ENCODE measurements at regions not wholly inside any gene's neighbourhood (a gene's known extent, or its start where the extent isn't known, plus 50 kb on each side); places are given as distances from the start of the nearest gene placed in this dataset.

DNA sequence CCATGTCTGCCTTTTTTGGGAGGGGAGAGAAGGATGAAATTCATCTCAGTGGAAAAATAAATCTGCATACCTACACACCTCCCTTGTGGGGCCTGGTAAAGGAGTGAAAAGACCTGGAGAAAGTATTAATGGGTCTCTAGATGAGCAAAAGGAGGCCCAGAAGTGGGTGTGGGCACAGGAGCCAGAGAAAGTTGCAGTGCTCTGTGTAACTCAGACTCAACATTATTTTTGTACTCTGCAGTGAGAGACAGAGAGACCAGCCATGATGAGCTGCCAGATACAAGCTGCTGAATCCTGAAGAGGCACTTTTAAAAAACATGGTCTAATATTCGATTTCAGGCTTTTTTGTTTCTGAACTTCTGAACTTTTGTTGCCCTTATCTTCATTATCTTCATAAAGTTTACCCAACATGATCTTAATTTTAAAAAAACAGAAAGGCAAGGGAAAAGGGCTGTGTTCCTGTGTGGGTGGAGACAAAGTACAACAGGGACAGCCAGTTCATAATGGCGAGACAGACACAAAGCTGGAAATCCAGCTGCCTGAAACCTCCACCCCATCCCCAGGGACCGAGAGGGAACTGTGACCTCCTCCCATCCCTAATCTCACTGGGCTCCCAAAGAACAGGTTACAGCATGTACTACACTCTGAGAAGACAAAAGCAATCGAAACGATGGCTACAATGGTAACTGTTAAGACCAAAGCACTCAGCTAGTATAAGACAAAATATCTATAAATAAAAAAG lies 77.2 kb downstream of the KLF12 start:
- H3K9me3 ChIP-seq = no peaks in the 10 kb centered on the region
- H3K4me1 ChIP-seq = peaks cover 0 to 90% (median 20%) of the 10 kb centered on the region in 4 donors
- no peak overlapping the region for H3K4me3 ChIP-seq
- intact Hi-C loops (cut with DNase I; ENCODE audit: low total_unique reads) = no loop called here
- TF ChIP-seq, protein P1, sequence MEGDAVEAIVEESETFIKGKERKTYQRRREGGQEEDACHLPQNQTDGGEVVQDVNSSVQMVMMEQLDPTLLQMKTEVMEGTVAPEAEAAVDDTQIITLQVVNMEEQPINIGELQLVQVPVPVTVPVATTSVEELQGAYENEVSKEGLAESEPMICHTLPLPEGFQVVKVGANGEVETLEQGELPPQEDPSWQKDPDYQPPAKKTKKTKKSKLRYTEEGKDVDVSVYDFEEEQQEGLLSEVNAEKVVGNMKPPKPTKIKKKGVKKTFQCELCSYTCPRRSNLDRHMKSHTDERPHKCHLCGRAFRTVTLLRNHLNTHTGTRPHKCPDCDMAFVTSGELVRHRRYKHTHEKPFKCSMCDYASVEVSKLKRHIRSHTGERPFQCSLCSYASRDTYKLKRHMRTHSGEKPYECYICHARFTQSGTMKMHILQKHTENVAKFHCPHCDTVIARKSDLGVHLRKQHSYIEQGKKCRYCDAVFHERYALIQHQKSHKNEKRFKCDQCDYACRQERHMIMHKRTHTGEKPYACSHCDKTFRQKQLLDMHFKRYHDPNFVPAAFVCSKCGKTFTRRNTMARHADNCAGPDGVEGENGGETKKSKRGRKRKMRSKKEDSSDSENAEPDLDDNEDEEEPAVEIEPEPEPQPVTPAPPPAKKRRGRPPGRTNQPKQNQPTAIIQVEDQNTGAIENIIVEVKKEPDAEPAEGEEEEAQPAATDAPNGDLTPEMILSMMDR (IDR thresholded peaks at IDR 0.05) = no peak
- H3K27me3 ChIP-seq = no peaks in the 10 kb centered on the region
- H3K36me3 ChIP-seq = no peaks in the 10 kb centered on the region
- peak overlapping the region; percentile 64 to 73 for H3K27ac ChIP-seq
- peak in 1 of 2 donors; percentile 40 for DNase-seq

GRCh38 chr13:74052402-74052928 lies 81.7 kb downstream of the KLF12 start:
- TF ChIP-seq, protein P1 (IDR thresholded peaks at IDR 0.05) = no peak
- Histone ChIP-seq H3K4me1 (peaks cover 0 to 75% (median 23%) of the 10 kb centered on the region in 4 donors), H3K27ac (peak overlapping the region; percentile 45 to 50), H3K36me3 (no peaks in the 10 kb centered on the region), H3K9me3 (no peaks in the 10 kb centered on the region), H3K4me3 (no peak overlapping the region), H3K27me3 (no peaks in the 10 kb centered on the region)
- intact Hi-C loops (cut with DNase I; ENCODE audit: low total_unique reads) = no loop called here
- peak; percentile 68 to 85 for DNase-seq

- Histone ChIP-seq H3K36me3 (no peaks in the 10 kb centered on the region), H3K4me3 (no peak overlapping the region), H3K27me3 (no peaks in the 10 kb centered on the region), H3K27ac (peak overlapping the region in 1 of 2 donors; percentile 42), H3K9me3 (no peaks in the 10 kb centered on the region), H3K4me1 (peaks cover 0 to 51% (median 10%) of the 10 kb centered on the region in 4 donors)
- DNase-seq = no peak
- intact Hi-C loops (cut with DNase I; ENCODE audit: low total_unique reads) = no loop called here
- TF ChIP-seq, protein P1 (IDR thresholded peaks at IDR 0.05) = no peak
Measured at GRCh38 chr13:74048756-74049155, 85.4 kb downstream of the KLF12 start.

DNA sequence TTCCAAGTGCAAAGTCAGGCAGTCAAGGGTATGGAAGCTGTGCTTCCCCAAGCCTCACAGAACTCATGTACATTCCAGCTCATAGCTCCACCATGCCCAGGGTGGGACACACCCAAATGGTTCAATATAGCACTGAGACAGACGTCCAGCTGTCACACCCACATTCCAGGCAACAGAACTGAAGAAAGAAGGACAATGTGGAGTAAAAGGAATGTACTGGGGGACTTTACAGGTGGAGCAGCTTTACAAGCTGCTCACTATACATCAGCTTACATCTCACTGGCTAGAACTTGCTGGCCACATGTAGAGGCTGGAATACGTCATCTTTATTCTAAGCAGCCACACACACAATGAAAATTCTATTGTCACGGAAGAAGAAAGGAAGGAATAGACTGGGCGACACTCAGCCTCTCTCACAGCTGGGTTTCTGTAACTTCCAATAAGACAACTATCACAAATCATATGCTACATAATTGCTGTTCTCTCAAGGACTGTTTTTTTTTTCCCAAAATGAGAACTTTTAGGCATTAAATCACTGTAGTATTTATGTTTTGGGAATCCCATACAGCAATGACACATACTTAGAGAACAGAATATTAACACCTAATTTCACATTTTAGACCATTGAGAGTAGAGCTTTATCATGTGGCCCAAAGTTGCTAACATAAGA lies 86.1 kb downstream of the KLF12 start:
- H3K4me3 ChIP-seq = no peak overlapping the region
- H3K27me3 ChIP-seq = no peaks in the 10 kb centered on the region
- DNase-seq = no peak
- TF ChIP-seq, protein P1 (IDR thresholded peaks at IDR 0.05) = no peak
- peak overlapping the region; percentile 4 to 42 for H3K27ac ChIP-seq
- intact Hi-C loops (cut with DNase I; ENCODE audit: low total_unique reads) = no loop called here
- H3K9me3 ChIP-seq = no peaks in the 10 kb centered on the region
- H3K36me3 ChIP-seq = no peaks in the 10 kb centered on the region
- peaks cover 0 to 46% (median 10%) of the 10 kb centered on the region in 4 donors for H3K4me1 ChIP-seq

GRCh38 chr13:74046431-74046830 lies 87.8 kb downstream of the KLF12 start:
- peaks cover 0 to 37% (median 13%) of the 10 kb centered on the region in 4 donors for H3K4me1 ChIP-seq
- no peaks in the 10 kb centered on the region for H3K36me3 ChIP-seq
- no peak for DNase-seq
- H3K27me3 ChIP-seq = no peaks in the 10 kb centered on the region
- H3K27ac ChIP-seq = no peak overlapping the region
- TF ChIP-seq, protein P1 (IDR thresholded peaks at IDR 0.05) = no peak
- H3K9me3 ChIP-seq = no peaks in the 10 kb centered on the region
- intact Hi-C loops (cut with DNase I; ENCODE audit: low total_unique reads) = no loop called here
- no peak overlapping the region for H3K4me3 ChIP-seq

Measured in tibial artery (tissue), 4 donors.